ENCODE measurements at regions not wholly inside any gene's neighbourhood (a gene's known extent, or its start where the extent isn't known, plus 50 kb on each side); places are given as distances from the start of the nearest gene placed in this dataset.

- no peaks in the 10 kb centered on the region for H3K4me1 ChIP-seq
- no peak for TF ChIP-seq POLR2A (IDR thresholded peaks at IDR 0.05)
- TF ChIP-seq, protein P1, sequence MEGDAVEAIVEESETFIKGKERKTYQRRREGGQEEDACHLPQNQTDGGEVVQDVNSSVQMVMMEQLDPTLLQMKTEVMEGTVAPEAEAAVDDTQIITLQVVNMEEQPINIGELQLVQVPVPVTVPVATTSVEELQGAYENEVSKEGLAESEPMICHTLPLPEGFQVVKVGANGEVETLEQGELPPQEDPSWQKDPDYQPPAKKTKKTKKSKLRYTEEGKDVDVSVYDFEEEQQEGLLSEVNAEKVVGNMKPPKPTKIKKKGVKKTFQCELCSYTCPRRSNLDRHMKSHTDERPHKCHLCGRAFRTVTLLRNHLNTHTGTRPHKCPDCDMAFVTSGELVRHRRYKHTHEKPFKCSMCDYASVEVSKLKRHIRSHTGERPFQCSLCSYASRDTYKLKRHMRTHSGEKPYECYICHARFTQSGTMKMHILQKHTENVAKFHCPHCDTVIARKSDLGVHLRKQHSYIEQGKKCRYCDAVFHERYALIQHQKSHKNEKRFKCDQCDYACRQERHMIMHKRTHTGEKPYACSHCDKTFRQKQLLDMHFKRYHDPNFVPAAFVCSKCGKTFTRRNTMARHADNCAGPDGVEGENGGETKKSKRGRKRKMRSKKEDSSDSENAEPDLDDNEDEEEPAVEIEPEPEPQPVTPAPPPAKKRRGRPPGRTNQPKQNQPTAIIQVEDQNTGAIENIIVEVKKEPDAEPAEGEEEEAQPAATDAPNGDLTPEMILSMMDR (IDR thresholded peaks at IDR 0.05), result peak; percentile 81 to 88 (median 82)
- no peaks in the 10 kb centered on the region for H3K36me3 ChIP-seq
- intact Hi-C loops (cut with DNase I), result no loop called here
- no peaks in the 10 kb centered on the region for H3K9me3 ChIP-seq
- DNase-seq, result no peak
- no peaks in the 10 kb centered on the region for H3K27me3 ChIP-seq
- ATAC-seq, result peak; percentile 84 to 94 (median 88)
- no peak overlapping the region for H3K4me3 ChIP-seq
- H3K27ac ChIP-seq, result no peak overlapping the region
- WGBS (ENCODE audit: insufficient coverage, low coverage, low lambda C conversion rate, missing lambda C conversion rate), result 14% methylated on average over 1 of the region's 1 CpG
Observed at GRCh38 chr1:55702064-55702463, 486.9 kb upstream of the USP24 start.

DNA sequence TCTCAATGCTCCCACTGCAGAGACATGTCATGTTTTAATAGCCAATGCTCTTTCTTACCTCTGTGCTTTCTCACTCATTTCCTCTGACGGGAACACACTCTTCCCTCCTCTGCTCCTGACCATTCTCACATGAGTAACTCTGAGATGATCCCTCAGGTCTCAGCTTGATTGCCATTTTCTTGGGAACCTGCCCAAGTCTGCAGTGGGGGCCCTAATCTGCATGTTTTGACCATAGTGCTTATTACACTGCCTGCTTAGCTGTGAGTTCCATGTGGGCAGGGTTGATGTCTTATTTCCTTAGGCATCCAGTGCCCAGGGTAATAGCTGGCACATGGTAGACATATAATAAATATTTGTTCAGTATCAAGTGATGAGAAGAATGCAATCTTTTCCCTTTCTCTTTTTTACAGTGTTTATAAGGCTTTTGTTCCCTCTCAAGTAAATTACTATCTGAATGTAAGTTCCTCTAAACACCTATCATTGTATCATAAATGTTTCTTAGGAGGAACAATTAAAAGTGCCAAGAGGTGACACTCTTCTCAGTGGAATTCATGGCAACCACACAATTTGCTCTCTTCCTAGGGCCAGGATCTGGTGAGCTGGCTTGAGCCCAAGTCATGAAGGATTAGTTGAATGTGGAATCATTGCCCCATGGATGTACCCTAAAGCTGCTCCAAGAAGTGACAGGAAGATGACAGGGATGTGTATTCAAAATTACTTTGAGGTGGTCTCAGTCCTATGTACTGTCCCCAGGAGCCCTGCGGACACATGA is 485.4 kb upstream of the USP24 start:
- H3K9me3 ChIP-seq, result no peaks in the 10 kb centered on the region
- H3K4me1 ChIP-seq, result no peaks in the 10 kb centered on the region
- intact Hi-C loops (cut with DNase I), result no loop called here
- H3K27ac ChIP-seq, result no peak overlapping the region
- no peak overlapping the region for H3K4me3 ChIP-seq
- no peaks in the 10 kb centered on the region for H3K36me3 ChIP-seq
- 14% methylated on average over 1 of the region's 2 CpGs for WGBS (ENCODE audit: insufficient coverage, low coverage, low lambda C conversion rate, missing lambda C conversion rate)
- DNase-seq, result no peak
- ATAC-seq, result no peak
- no peaks in the 10 kb centered on the region for H3K27me3 ChIP-seq
- TF ChIP-seq, protein P1 (IDR thresholded peaks at IDR 0.05), result no peak
- no peak for TF ChIP-seq POLR2A (IDR thresholded peaks at IDR 0.05)

GRCh38 chr1:55699228-55699627 is 484.1 kb upstream of the USP24 start:
- Histone ChIP-seq H3K36me3 (no peaks in the 10 kb centered on the region), H3K27me3 (no peaks in the 10 kb centered on the region), H3K9me3 (no peaks in the 10 kb centered on the region), H3K27ac (no peak overlapping the region), H3K4me3 (no peak overlapping the region), H3K4me1 (no peaks in the 10 kb centered on the region)
- intact Hi-C loops (cut with DNase I), result no loop called here
- TF ChIP-seq, protein P1 (IDR thresholded peaks at IDR 0.05), result no peak
- no peak for TF ChIP-seq POLR2A (IDR thresholded peaks at IDR 0.05)
- 36% methylated on average over 2 of the region's 2 CpGs for WGBS (ENCODE audit: insufficient coverage, low coverage, low lambda C conversion rate, missing lambda C conversion rate)
- ATAC-seq, result no peak
- DNase-seq, result no peak

DNA sequence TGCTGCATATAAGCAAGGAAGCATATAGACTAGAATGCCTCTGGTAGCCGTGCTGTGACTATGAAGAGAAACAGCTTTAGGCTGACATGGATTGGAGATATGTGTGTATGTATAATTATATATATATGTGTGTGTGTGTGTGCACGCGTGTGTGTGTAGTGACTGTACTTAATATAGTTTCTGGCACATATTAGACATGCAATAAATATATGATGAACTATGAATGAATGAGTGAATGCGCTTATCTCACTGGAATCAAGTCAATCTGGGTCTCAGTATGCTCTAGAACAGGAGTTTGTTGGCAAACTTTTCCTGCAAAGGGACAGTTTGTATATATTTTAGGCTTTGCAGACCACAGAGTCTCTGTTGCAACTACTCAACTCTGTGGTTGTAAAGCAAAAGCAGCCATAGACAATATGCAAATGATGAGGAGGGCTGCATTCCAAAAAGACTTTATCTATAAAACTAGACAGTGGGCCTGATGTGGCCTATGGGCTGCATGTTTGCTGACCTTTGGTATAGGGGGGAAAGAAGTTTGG is 482.9 kb upstream of the USP24 start:
- intact Hi-C loops (cut with DNase I), result no loop called here
- ATAC-seq, result no peak
- no peak for DNase-seq
- Histone ChIP-seq H3K36me3 (no peaks in the 10 kb centered on the region), H3K4me1 (no peaks in the 10 kb centered on the region), H3K4me3 (no peak overlapping the region), H3K27ac (no peak overlapping the region), H3K27me3 (no peaks in the 10 kb centered on the region), H3K9me3 (no peaks in the 10 kb centered on the region)
- WGBS (ENCODE audit: insufficient coverage, low coverage, low lambda C conversion rate, missing lambda C conversion rate), result 64% methylated on average over 4 of the region's 4 CpGs
- no peak for TF ChIP-seq POLR2A (IDR thresholded peaks at IDR 0.05)
- TF ChIP-seq, protein P1 (IDR thresholded peaks at IDR 0.05), result no peak
